OCI-LY7 (cell line): ENCODE measurements at regions not wholly inside any gene's neighbourhood (a gene's known extent, or its start where the extent isn't known, plus 50 kb on each side); places are given as distances from the start of the nearest gene placed in this dataset.

Experiments used
- BruUV-seq: library from RNA; stranded (reverse); fragments of 400-500 nt; replicated peaks from 2 replicates; lab custom pipeline; 2021; lab: Mats Ljungman, UMichigan
- CTCF ChIA-PET: fragments of 300-600 bp; sonication (Branson Sonifier 250); formaldehyde crosslinking; loops from one replicate; lab custom pipeline; 2022; ENCODE audit warnings: antibody characterized with exemption; ENCODE audit not compliant: unreplicated experiment; lab: Charles Lee
- POLR2A ChIA-PET: fragments of 300-600 bp; sonication (Branson Sonifier 250); formaldehyde crosslinking; loops from one replicate; lab custom pipeline; 2022; ENCODE audit warnings: antibody characterized with exemption; lab: Charles Lee
- DNase-seq: peaks from one replicate; pipeline ENCODE4 v3.0.0-alpha.2; 2015; ENCODE audit warnings: low spot score
- H2AFZ ChIP-seq: fragments of 200-600 bp; sonication (generic), shearing (Covaris generic); 2 replicates; pipeline ENCODE4 v1.6.1; 2014; ENCODE audit warnings: mild to moderate bottlenecking, antibody characterized with exemption, low read length, moderate library complexity
- H3K27ac ChIP-seq: fragments of 200-600 bp; sonication (generic); 2 replicates; pipeline ENCODE4 v1.5.1; 2014; ENCODE audit warnings: mixed run types, low read depth, mild to moderate bottlenecking, moderate library complexity, low read length, inconsistent platforms; ENCODE audit not compliant: poor library complexity, severe bottlenecking
- H3K36me3 ChIP-seq: fragments of 200-600 bp; sonication (generic); 2 replicates; pipeline ENCODE4 v1.6.1; 2014; ENCODE audit warnings: mild to moderate bottlenecking, antibody characterized with exemption, low read length, moderate library complexity, mixed read lengths; ENCODE audit not compliant: insufficient read depth
- H3K4me1 ChIP-seq: fragments of 200-600 bp; sonication (generic); 2 replicates; pipeline ENCODE4 v1.5.1; 2014; ENCODE audit warnings: mild to moderate bottlenecking, low read length; ENCODE audit not compliant: insufficient read depth, poor library complexity, severe bottlenecking
- H3K4me2 ChIP-seq: fragments of 200-600 bp; sonication (generic); 2 replicates; pipeline ENCODE4 v1.6.1; 2014; ENCODE audit warnings: mild to moderate bottlenecking, low read length
- H3K4me3 ChIP-seq: fragments of 200-600 bp; sonication (generic); 2 replicates; pipeline ENCODE4 v1.5.1; 2014; ENCODE audit warnings: mild to moderate bottlenecking, low read depth, low read length; ENCODE audit not compliant: poor library complexity, severe bottlenecking
- H3K79me2 ChIP-seq: fragments of 200-600 bp; sonication (generic); 2 replicates; pipeline ENCODE4 v1.6.1; 2016; ENCODE audit warnings: low read depth, mild to moderate bottlenecking, low read length, moderate library complexity, mixed read lengths; ENCODE audit not compliant: insufficient read depth
- H3K9me2 ChIP-seq: fragments of 200-600 bp; sonication (generic); 2 replicates; pipeline ENCODE4 v1.6.1; 2016; ENCODE audit warnings: mild to moderate bottlenecking, low read length, mixed read lengths; ENCODE audit not compliant: insufficient read depth
- H3K9me3 ChIP-seq: fragments of 200-600 bp; sonication (generic); 2 replicates; pipeline ENCODE4 v1.6.1; 2014; ENCODE audit warnings: mild to moderate bottlenecking, mixed run types, low read length, mixed read lengths
- H4K20me1 ChIP-seq: fragments of 200-600 bp; sonication (generic); 2 replicates; pipeline ENCODE4 v1.6.1; 2014; ENCODE audit warnings: mild to moderate bottlenecking, antibody characterized with exemption, low read length, moderate library complexity, mixed read lengths; ENCODE audit not compliant: insufficient read depth
- EZH2phosphoT487 ChIP-seq: fragments of 200-600 bp; sonication (generic); IDR thresholded peaks from 2 replicates; pipeline ENCODE4 v1.6.1; 2018; ENCODE audit warnings: low read depth, borderline replicate concordance, mild to moderate bottlenecking, mixed run types, antibody characterized with exemption, low read length, moderate library complexity, mixed read lengths
- intact Hi-C: fragments of 100-400 bp; cut with micrococcal nuclease; formaldehyde crosslinking; loops from one replicate; pipeline ENCODE4 v1.10.0; 2022; ENCODE audit not compliant: unreplicated experiment
- TF ChIP-seq, protein P1 (sequence below): fragments of 200-600 bp; sonication (generic); conservative IDR thresholded peaks from 2 replicates; pipeline ENCODE4 v1.5.1; 2014; ENCODE audit warnings: mild to moderate bottlenecking, antibody characterized with exemption, low read length, moderate library complexity, mixed read lengths

GRCh38 chr4:129788486-129788885 lies 692.5 kb downstream of the C4orf33 start:
- no peaks in the 10 kb centered on the region for H4K20me1 ChIP-seq
- POLR2A ChIA-PET = interaction anchor here (0.7 kb wide), 1 partner anchor 1214 kb away, joined by 3 read pairs; no protein-coding TSS in a partner anchor

GRCh38 chr4:129804461-129804981 lies 708.6 kb downstream of the C4orf33 start:
- TF ChIP-seq, protein P1, sequence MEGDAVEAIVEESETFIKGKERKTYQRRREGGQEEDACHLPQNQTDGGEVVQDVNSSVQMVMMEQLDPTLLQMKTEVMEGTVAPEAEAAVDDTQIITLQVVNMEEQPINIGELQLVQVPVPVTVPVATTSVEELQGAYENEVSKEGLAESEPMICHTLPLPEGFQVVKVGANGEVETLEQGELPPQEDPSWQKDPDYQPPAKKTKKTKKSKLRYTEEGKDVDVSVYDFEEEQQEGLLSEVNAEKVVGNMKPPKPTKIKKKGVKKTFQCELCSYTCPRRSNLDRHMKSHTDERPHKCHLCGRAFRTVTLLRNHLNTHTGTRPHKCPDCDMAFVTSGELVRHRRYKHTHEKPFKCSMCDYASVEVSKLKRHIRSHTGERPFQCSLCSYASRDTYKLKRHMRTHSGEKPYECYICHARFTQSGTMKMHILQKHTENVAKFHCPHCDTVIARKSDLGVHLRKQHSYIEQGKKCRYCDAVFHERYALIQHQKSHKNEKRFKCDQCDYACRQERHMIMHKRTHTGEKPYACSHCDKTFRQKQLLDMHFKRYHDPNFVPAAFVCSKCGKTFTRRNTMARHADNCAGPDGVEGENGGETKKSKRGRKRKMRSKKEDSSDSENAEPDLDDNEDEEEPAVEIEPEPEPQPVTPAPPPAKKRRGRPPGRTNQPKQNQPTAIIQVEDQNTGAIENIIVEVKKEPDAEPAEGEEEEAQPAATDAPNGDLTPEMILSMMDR = no peak
- TF ChIP-seq EZH2phosphoT487 = no peak
- Histone ChIP-seq H3K4me2 (no peak overlapping the region), H3K9me2 (no peaks in the 10 kb centered on the region), H3K4me1 (no peaks in the 10 kb centered on the region), H3K79me2 (no peaks in the 10 kb centered on the region), H3K4me3 (no peak overlapping the region), H3K36me3 (no peaks in the 10 kb centered on the region), H2AFZ (no peak overlapping the region), H3K27ac (no peak overlapping the region), H4K20me1 (no peaks in the 10 kb centered on the region), H3K9me3 (no peaks in the 10 kb centered on the region)
- BruUV-seq = no TSS peak
- CTCF ChIA-PET = no interaction called here
- POLR2A ChIA-PET = no interaction called here
- DNase-seq = no peak
- intact Hi-C loops = no loop called here

More at GRCh38 chr4:129788486-129788885, 692.5 kb downstream of the C4orf33 start:
- BruUV-seq = no TSS peak
- CTCF ChIA-PET = no interaction called here
- Histone ChIP-seq H3K79me2 (no peaks in the 10 kb centered on the region), H2AFZ (no peak overlapping the region), H3K36me3 (no peaks in the 10 kb centered on the region), H3K4me3 (no peak overlapping the region), H3K4me1 (no peaks in the 10 kb centered on the region), H3K9me2 (no peaks in the 10 kb centered on the region), H3K4me2 (no peak overlapping the region), H3K9me3 (no peaks in the 10 kb centered on the region), H3K27ac (no peak overlapping the region)
- TF ChIP-seq, protein P1 = no peak
- intact Hi-C loops = no loop called here
- no peak for DNase-seq

- Histone ChIP-seq H3K27ac (no peak overlapping the region), H3K4me1 (no peaks in the 10 kb centered on the region), H4K20me1 (no peaks in the 10 kb centered on the region), H2AFZ (no peak overlapping the region), H3K4me2 (no peak overlapping the region), H3K9me3 (no peaks in the 10 kb centered on the region), H3K4me3 (no peak overlapping the region), H3K36me3 (no peaks in the 10 kb centered on the region), H3K79me2 (no peaks in the 10 kb centered on the region), H3K9me2 (no peaks in the 10 kb centered on the region)
- no peak for DNase-seq
- TF ChIP-seq, protein P1 = no peak
- no peak for TF ChIP-seq EZH2phosphoT487
- intact Hi-C loops = no loop called here
- ChIA-PET CTCF (no interaction called here), POLR2A (no interaction called here)
- no TSS peak for BruUV-seq
Measured at GRCh38 chr4:129806986-129807385, 711.0 kb downstream of the C4orf33 start.
